DOHH2 (cell line): ENCODE measurements at regions not wholly inside any gene's neighbourhood (a gene's known extent, or its start where the extent isn't known, plus 50 kb on each side); places are given as distances from the start of the nearest gene placed in this dataset.

Source experiments
- H3F3A ChIP-seq: fragments of 200-600 bp; sonication (generic), shearing (Covaris generic); 2 replicates; pipeline ENCODE4 v1.6.0; 2016; ENCODE audit warnings: antibody characterized with exemption, mild to moderate bottlenecking; ENCODE audit not compliant: control insufficient read depth, insufficient read depth
- H3K27ac ChIP-seq: fragments of 200-600 bp; sonication (generic); 2 replicates; pipeline ENCODE4 v1.5.1; 2014; ENCODE audit warnings: low read depth, mild to moderate bottlenecking, low read length, moderate library complexity
- H3K27me3 ChIP-seq: fragments of 200-600 bp; sonication (generic); 2 replicates; pipeline ENCODE4 v1.6.1; 2014; ENCODE audit warnings: mild to moderate bottlenecking, low read length, mixed read lengths; ENCODE audit not compliant: control insufficient read depth
- H3K36me3 ChIP-seq: fragments of 200-600 bp; sonication (generic); 2 replicates; pipeline ENCODE4 v1.6.1; 2014; ENCODE audit warnings: mild to moderate bottlenecking, low read length, moderate library complexity, mixed read lengths; ENCODE audit not compliant: control insufficient read depth
- H3K4me1 ChIP-seq: fragments of 200-600 bp; sonication (generic); 2 replicates; pipeline ENCODE4 v1.6.1; 2014; ENCODE audit warnings: mild to moderate bottlenecking, low read length, mixed read lengths; ENCODE audit not compliant: control insufficient read depth
- H3K4me2 ChIP-seq: fragments of 200-600 bp; sonication (generic); 2 replicates; pipeline ENCODE4 v1.6.0; 2014; ENCODE audit warnings: mild to moderate bottlenecking, low read length, moderate library complexity
- H3K4me3 ChIP-seq: fragments of 200-600 bp; sonication (generic); 2 replicates; pipeline ENCODE4 v1.5.1; 2014; ENCODE audit warnings: mild to moderate bottlenecking, low read length, mixed read lengths
- H3K79me2 ChIP-seq: fragments of 200-600 bp; sonication (generic); 2 replicates; pipeline ENCODE4 v1.6.1; 2014; ENCODE audit warnings: mild to moderate bottlenecking, low read length, mixed read lengths; ENCODE audit not compliant: control insufficient read depth
- H3K9me2 ChIP-seq: fragments of 200-600 bp; sonication (generic); replicated peaks from 2 replicates; pipeline ENCODE4 v1.6.1; 2014; ENCODE audit warnings: mild to moderate bottlenecking, low read length, mixed read lengths; ENCODE audit not compliant: control insufficient read depth
- H3K9me3 ChIP-seq: fragments of 200-600 bp; sonication (generic); 2 replicates; pipeline ENCODE4 v1.6.1; 2014; ENCODE audit warnings: antibody characterized with exemption, low read length, mixed read lengths; ENCODE audit not compliant: control insufficient read depth, insufficient read depth
- H4K20me1 ChIP-seq: fragments of 200-600 bp; sonication (generic); 2 replicates; pipeline ENCODE4 v1.6.0; 2014; ENCODE audit warnings: low read depth, mild to moderate bottlenecking, antibody characterized with exemption, low read length, moderate library complexity; ENCODE audit not compliant: control insufficient read depth, insufficient read depth
- CTCF ChIP-seq: fragments of 200-600 bp; sonication (generic); IDR thresholded peaks from one replicate; pipeline ENCODE4 v1.5.1; 2014; ENCODE audit warnings: antibody characterized with exemption, mild to moderate bottlenecking, low read depth, low read length; ENCODE audit not compliant: poor library complexity, severe bottlenecking
- EZH2phosphoT487 ChIP-seq: fragments of 200-600 bp; sonication (generic); IDR thresholded peaks from 2 replicates; pipeline ENCODE4 v1.6.1; 2017; ENCODE audit warnings: borderline replicate concordance, mild to moderate bottlenecking, antibody characterized with exemption, low read length, moderate library complexity, mixed read lengths

DNA sequence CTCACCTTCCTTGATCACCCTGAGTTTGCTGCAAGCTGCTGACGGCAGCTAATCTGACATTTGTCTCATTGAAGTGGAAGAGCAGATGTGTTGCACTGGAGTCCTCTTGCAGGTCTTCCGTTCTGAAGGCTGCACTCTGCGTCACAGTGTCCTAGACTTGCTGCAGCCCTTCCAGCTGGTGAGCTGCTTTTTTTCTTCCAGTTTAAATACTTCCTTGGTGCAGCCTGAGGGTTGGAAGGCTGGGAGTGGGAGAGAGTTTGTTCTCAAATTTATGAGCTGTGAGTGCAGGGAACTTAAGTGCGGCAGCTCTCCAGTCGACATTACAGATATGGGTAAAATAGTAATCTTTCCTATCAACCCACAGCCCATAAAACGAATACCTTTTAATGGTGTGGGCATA lies 303.6 kb upstream of the FAT1 start:
- Histone ChIP-seq H3F3A (no peaks in the 10 kb centered on the region), H3K27ac (no peak overlapping the region), H3K9me2 (no peaks in the 10 kb centered on the region), H3K9me3 (no peaks in the 10 kb centered on the region), H3K4me1 (no peaks in the 10 kb centered on the region), H3K4me2 (no peak overlapping the region), H3K27me3 (no peaks in the 10 kb centered on the region), H4K20me1 (no peaks in the 10 kb centered on the region), H3K79me2 (no peaks in the 10 kb centered on the region), H3K36me3 (no peaks in the 10 kb centered on the region), H3K4me3 (no peak overlapping the region)
- TF ChIP-seq EZH2phosphoT487 (no peak), CTCF (no peak)

DNA sequence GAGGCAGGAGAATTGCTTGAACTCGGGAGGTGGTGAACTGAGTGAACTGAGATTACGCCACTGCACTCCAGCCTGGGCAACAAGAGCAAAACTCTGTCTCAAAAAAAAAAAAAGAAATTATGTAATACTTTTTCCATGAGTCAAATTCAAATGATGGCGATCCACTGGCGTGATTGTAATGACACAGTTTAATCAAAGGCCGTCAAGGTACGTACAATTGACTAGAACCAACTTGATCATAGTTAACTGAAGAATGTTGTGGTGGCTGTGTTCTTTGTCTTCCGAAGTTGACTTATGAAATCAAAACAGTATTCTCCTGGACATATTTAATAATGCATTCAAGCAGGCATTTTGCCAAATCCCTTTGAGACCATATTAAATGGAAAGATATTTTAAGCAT lies 318.6 kb upstream of the FAT1 start:
- Histone ChIP-seq H3K9me3 (no peaks in the 10 kb centered on the region), H3K4me3 (no peak overlapping the region), H3K79me2 (no peaks in the 10 kb centered on the region), H3F3A (no peaks in the 10 kb centered on the region), H3K4me2 (no peak overlapping the region), H3K9me2 (no peaks in the 10 kb centered on the region), H3K27ac (no peak overlapping the region), H3K36me3 (no peaks in the 10 kb centered on the region), H3K4me1 (no peaks in the 10 kb centered on the region), H4K20me1 (no peaks in the 10 kb centered on the region), H3K27me3 (no peaks in the 10 kb centered on the region)
- TF ChIP-seq EZH2phosphoT487 (no peak), CTCF (no peak)

DNA sequence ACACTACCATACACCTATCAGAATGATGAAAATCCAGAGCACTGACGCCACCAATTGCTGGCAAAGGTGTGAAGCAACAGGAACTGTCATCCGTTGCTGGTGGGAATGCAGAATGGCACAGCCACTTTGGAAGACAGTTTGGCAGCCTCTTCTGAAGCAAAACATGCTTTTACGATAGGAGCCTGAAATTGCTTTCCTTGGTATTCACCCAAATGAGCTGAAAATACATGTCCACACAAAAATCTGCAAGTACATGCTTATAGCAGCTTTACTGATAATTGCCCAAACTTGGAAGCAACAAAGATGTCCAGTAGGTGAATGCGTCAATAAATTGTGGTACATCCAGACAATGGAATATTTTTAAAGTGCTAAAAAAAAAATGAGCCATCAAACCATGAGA lies 322.8 kb upstream of the FAT1 start:
- Histone ChIP-seq H3K79me2 (no peaks in the 10 kb centered on the region), H3K27me3 (no peaks in the 10 kb centered on the region), H3K27ac (no peak overlapping the region), H3K9me2 (no peaks in the 10 kb centered on the region), H4K20me1 (no peaks in the 10 kb centered on the region), H3K4me1 (no peaks in the 10 kb centered on the region), H3F3A (no peaks in the 10 kb centered on the region), H3K9me3 (no peaks in the 10 kb centered on the region), H3K4me2 (no peak overlapping the region), H3K36me3 (no peaks in the 10 kb centered on the region), H3K4me3 (no peak overlapping the region)
- no peak for TF ChIP-seq CTCF
- no peak for TF ChIP-seq EZH2phosphoT487

DNA sequence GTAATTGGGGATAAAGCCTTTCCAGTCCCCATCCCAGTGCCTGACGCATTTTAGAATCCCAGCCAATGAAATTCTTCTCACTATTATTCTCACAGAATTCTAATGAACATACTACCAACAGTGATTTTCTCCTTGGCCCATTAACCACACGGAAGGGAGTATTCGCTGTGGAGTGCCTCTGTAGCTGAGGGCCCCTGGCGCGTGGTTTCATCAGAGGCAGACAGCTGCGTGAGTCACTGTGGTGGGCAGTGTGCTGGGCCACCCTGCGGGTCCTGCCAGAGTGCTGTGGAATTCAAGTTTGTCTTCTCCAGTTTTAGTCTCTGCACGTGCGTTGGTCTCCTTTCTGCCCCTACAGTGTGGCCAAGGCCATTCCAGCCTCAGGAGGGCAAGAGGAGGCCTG lies 335.4 kb upstream of the FAT1 start:
- no peaks in the 10 kb centered on the region for H3F3A ChIP-seq
- no peak overlapping the region for H3K27ac ChIP-seq
- no peaks in the 10 kb centered on the region for H3K9me2 ChIP-seq
- H4K20me1 ChIP-seq, result no peaks in the 10 kb centered on the region
- H3K79me2 ChIP-seq, result no peaks in the 10 kb centered on the region
- TF ChIP-seq EZH2phosphoT487 (no peak), CTCF (no peak)
- H3K36me3 ChIP-seq, result no peaks in the 10 kb centered on the region
- H3K9me3 ChIP-seq, result 0 out of 2 replicates have a peak, but pooled peaks cover 2% of the 10 kb centered on the region
- no peak overlapping the region for H3K4me3 ChIP-seq
- H3K27me3 ChIP-seq, result no peaks in the 10 kb centered on the region
- no peaks in the 10 kb centered on the region for H3K4me1 ChIP-seq
- H3K4me2 ChIP-seq, result no peak overlapping the region
